ENCODE measurements at regions not wholly inside any gene's neighbourhood (a gene's known extent, or its start where the extent isn't known, plus 50 kb on each side); places are given as distances from the start of the nearest gene placed in this dataset.

DNA sequence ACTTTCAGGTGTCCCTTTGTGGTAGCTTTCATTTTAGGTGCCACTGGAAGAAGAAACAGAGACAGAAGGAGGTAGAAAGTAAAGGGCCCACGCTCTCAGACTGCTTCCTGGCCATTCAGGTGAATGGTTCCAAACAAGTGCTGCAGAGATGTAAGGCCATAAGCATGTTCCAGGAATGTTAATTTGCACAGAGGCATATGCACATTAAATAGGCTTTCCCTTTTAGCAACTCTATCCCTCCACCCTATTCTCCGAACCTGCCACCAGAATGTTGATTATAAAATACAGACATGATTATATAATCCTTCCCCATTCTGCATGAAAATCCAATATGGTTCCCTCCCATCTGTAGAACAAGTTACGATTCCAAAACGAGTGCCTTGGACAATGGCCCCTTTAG lies 297.2 kb downstream of the C6orf118 start:
- BruUV-seq (replicated peaks), result no TSS peak
- intact Hi-C loops (cut with micrococcal nuclease), result no loop called here
- H2BK5ac ChIP-seq (ENCODE audit: low read depth, low read length, poor library complexity, severe bottlenecking), result no peak overlapping the region
- DNase-seq, result no peak
- H3K27ac ChIP-seq (ENCODE audit: insufficient read depth, low read length), result no peak overlapping the region
- no peak overlapping the region for H3K14ac ChIP-seq (replicated peaks; ENCODE audit: low read depth, low read length)
- H3K56ac ChIP-seq (ENCODE audit: extremely low read depth, insufficient read depth, low read length), result no peak overlapping the region
- H2AK9ac ChIP-seq (replicated peaks; ENCODE audit: low read depth, low read length, poor library complexity), result no peak overlapping the region
- ChIA-PET CTCF (no interaction called here), POLR2A (ENCODE audit: unreplicated experiment) (no interaction called here)
- H3K18ac ChIP-seq (ENCODE audit: low read depth, low read length), result no peak overlapping the region
- no peak overlapping the region for H3K4me2 ChIP-seq (ENCODE audit: low read depth, low read length)
- dilution Hi-C loops (cut with HindIII; ENCODE audit: low sequenced_read_pairs, unreplicated experiment), result no loop called here
- TF ChIP-seq MXI1 (IDR thresholded peaks at IDR 0.05; ENCODE audit: borderline replicate concordance, low read depth, low read length) (no peak), SMC3 (IDR thresholded peaks at IDR 0.05; ENCODE audit: low read depth, low read length) (no peak), MAZ (IDR thresholded peaks at IDR 0.05; ENCODE audit: borderline replicate concordance, low read depth, low read length) (no peak), BHLHE40 (IDR thresholded peaks at IDR 0.05; ENCODE audit: low read depth, low read length) (no peak), RAD21 (IDR thresholded peaks at IDR 0.05; ENCODE audit: low read length) (no peak), RCOR1 (IDR thresholded peaks at IDR 0.05; ENCODE audit: insufficient replicate concordance, low read length) (no peak), FOS (IDR thresholded peaks at IDR 0.05; ENCODE audit: low read depth, low read length) (no peak), RFX5 (IDR thresholded peaks at IDR 0.05; ENCODE audit: low read depth, low read length) (no peak), POLR2A (IDR thresholded peaks at IDR 0.05; ENCODE audit: low read depth, low read length) (no peak), CHD1 (IDR thresholded peaks at IDR 0.05; ENCODE audit: low read depth, low read length) (no peak), NFE2L2 (IDR thresholded peaks at IDR 0.05; ENCODE audit: low read depth, low read length) (no peak), MAFK (IDR thresholded peaks at IDR 0.05; ENCODE audit: low read depth, low read length) (no peak), CEBPB (IDR thresholded peaks at IDR 0.05; ENCODE audit: low read depth, low read length) (no peak)
- TF ChIP-seq, protein P1, sequence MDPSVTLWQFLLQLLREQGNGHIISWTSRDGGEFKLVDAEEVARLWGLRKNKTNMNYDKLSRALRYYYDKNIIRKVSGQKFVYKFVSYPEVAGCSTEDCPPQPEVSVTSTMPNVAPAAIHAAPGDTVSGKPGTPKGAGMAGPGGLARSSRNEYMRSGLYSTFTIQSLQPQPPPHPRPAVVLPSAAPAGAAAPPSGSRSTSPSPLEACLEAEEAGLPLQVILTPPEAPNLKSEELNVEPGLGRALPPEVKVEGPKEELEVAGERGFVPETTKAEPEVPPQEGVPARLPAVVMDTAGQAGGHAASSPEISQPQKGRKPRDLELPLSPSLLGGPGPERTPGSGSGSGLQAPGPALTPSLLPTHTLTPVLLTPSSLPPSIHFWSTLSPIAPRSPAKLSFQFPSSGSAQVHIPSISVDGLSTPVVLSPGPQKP (IDR thresholded peaks at IDR 0.05; ENCODE audit: borderline replicate concordance, low read depth, low read length), result no peak
- TF ChIP-seq, protein P2, sequence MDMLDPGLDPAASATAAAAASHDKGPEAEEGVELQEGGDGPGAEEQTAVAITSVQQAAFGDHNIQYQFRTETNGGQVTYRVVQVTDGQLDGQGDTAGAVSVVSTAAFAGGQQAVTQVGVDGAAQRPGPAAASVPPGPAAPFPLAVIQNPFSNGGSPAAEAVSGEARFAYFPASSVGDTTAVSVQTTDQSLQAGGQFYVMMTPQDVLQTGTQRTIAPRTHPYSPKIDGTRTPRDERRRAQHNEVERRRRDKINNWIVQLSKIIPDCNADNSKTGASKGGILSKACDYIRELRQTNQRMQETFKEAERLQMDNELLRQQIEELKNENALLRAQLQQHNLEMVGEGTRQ (IDR thresholded peaks at IDR 0.05; ENCODE audit: low read depth, low read length), result no peak
- TF ChIP-seq, protein P3, sequence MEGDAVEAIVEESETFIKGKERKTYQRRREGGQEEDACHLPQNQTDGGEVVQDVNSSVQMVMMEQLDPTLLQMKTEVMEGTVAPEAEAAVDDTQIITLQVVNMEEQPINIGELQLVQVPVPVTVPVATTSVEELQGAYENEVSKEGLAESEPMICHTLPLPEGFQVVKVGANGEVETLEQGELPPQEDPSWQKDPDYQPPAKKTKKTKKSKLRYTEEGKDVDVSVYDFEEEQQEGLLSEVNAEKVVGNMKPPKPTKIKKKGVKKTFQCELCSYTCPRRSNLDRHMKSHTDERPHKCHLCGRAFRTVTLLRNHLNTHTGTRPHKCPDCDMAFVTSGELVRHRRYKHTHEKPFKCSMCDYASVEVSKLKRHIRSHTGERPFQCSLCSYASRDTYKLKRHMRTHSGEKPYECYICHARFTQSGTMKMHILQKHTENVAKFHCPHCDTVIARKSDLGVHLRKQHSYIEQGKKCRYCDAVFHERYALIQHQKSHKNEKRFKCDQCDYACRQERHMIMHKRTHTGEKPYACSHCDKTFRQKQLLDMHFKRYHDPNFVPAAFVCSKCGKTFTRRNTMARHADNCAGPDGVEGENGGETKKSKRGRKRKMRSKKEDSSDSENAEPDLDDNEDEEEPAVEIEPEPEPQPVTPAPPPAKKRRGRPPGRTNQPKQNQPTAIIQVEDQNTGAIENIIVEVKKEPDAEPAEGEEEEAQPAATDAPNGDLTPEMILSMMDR (conservative IDR thresholded peaks at IDR 0.05; ENCODE audit: low read depth, low read length), result no peak
- in situ Hi-C loops (cut with MboI; ENCODE audit: low sequenced_read_pairs), result no loop called here
- no peak overlapping the region for H4K91ac ChIP-seq (ENCODE audit: insufficient read depth, low read depth, low read length)
- no peak overlapping the region for H3K9ac ChIP-seq (ENCODE audit: low read depth, low read length)
- H2AFZ ChIP-seq (replicated peaks; ENCODE audit: low read length, poor library complexity), result no peak overlapping the region
- H2AK5ac ChIP-seq (ENCODE audit: low read depth, low read length), result no peak overlapping the region
- H2BK120ac ChIP-seq (ENCODE audit: low read depth, low read length), result no peak overlapping the region
- no peak for ATAC-seq (ENCODE audit: low read depth)
- H3K36me3 ChIP-seq (ENCODE audit: control insufficient read depth, insufficient read depth, low read length), result no peaks in the 10 kb centered on the region
- H3K9me3 ChIP-seq (ENCODE audit: control insufficient read depth, insufficient read depth, low read length), result peaks cover 6% of the 10 kb centered on the region
- WGBS, 2 experiments (ENCODE audit: extremely low coverage in 2 of 2, insufficient read length in 1 of 2), result 14% methylated on average over 1 of the region's 4 CpGs; no CpG with 5 or more reads in 1 of the 2 experiments
- H3K79me1 ChIP-seq (ENCODE audit: low read depth in 1 of 2, low read length in 2 of 2), result no peaks in the 10 kb centered on the region
- H2BK15ac ChIP-seq (ENCODE audit: low read depth, low read length), result no peak overlapping the region
- H2BK20ac ChIP-seq (ENCODE audit: low read depth, low read length), result no peak overlapping the region
- no peak overlapping the region for H3K4ac ChIP-seq (ENCODE audit: low read depth, low read length)
- no peak overlapping the region for H3K4me3 ChIP-seq (ENCODE audit: insufficient read depth, low read depth, low read length)
- H4K8ac ChIP-seq (ENCODE audit: low read depth in 2 of 2, low read length in 2 of 2), result no peak overlapping the region
- no peak overlapping the region for H3K23ac ChIP-seq (ENCODE audit: low read depth, low read length)
- no peaks in the 10 kb centered on the region for H3K4me1 ChIP-seq (ENCODE audit: control insufficient read depth, insufficient read depth, low read length)
- H3K9me1 ChIP-seq (ENCODE audit: insufficient read depth, low read length), result no peaks in the 10 kb centered on the region
- no peaks in the 10 kb centered on the region for H3K27me3 ChIP-seq (ENCODE audit: control insufficient read depth, insufficient read depth, low read length)
- no peak overlapping the region for H4K5ac ChIP-seq (ENCODE audit: low read depth, low read length)
- no peaks in the 10 kb centered on the region for H4K20me1 ChIP-seq (ENCODE audit: insufficient read depth, low read length)

Measured in IMR-90 (cell line).